MCF 10A (cell line): ENCODE measurements at regions not wholly inside any gene's neighbourhood (a gene's known extent, or its start where the extent isn't known, plus 50 kb on each side); places are given as distances from the start of the nearest gene placed in this dataset.
A peak's percentile ranks its signal among the peaks of the same experiment; 100 is the strongest.
"Not testable (repeated sequence)": the region's sequence is repeated elsewhere in the genome, so short reads cannot be mapped to it uniquely, and the experiment has no call there.

Experiments
- BruUV-seq: library from RNA; stranded (reverse); fragments of 400-500 nt; replicated peaks from 2 replicates; lab custom pipeline; 2021; lab: Mats Ljungman, UMichigan
- CTCF ChIA-PET: fragments of 300-600 bp; sonication (Branson Sonifier 250); formaldehyde crosslinking; extraction: SDS; loops from one replicate; lab custom pipeline; 2021; ENCODE audit warnings: antibody characterized with exemption, inconsistent platforms; lab: Yijun Ruan, JAX
- POLR2A ChIA-PET: fragments of 300-600, 350-650 bp; sonication (Branson Sonifier 250); formaldehyde crosslinking; extraction: SDS; loops from one replicate; lab custom pipeline; 2020; ENCODE audit warnings: antibody characterized with exemption, inconsistent platforms; lab: Yijun Ruan, JAX
- DNase-seq: peaks from one replicate; pipeline ENCODE4 v3.0.0-alpha.2; 2018; ENCODE audit not compliant: unreplicated experiment
- H3K27ac Mint-ChIP-seq: one replicate; pipeline ENCODE4 v1.8.0; 2022; ENCODE audit warnings: mild to moderate bottlenecking, low read depth, mixed read lengths; ENCODE audit not compliant: unreplicated experiment
- H3K27me3 Mint-ChIP-seq: one replicate; pipeline ENCODE4 v1.8.0; 2022; ENCODE audit warnings: mixed read lengths; ENCODE audit not compliant: insufficient read depth, unreplicated experiment
- H3K36me3 Mint-ChIP-seq: one replicate; pipeline ENCODE4 v1.8.0; 2022; ENCODE audit warnings: mild to moderate bottlenecking, moderate library complexity, mixed read lengths; ENCODE audit not compliant: insufficient read depth, unreplicated experiment
- H3K4me1 Mint-ChIP-seq: one replicate; pipeline ENCODE4 v1.8.0; 2022; ENCODE audit warnings: mixed read lengths; ENCODE audit not compliant: insufficient read depth, unreplicated experiment
- H3K4me3 Mint-ChIP-seq: one replicate; pipeline ENCODE4 v1.8.0; 2022; ENCODE audit warnings: mild to moderate bottlenecking, moderate library complexity, mixed read lengths; ENCODE audit not compliant: unreplicated experiment
- H3K9me3 Mint-ChIP-seq: one replicate; pipeline ENCODE4 v1.8.0; 2022; ENCODE audit warnings: mixed read lengths; ENCODE audit not compliant: unreplicated experiment
- intact Hi-C: fragments of 100-400 bp; cut with micrococcal nuclease; formaldehyde crosslinking; loops from 2 replicates; pipeline ENCODE4 v1.14.1; 2022
- TF ChIP-seq, protein P1 (sequence below): fragments of 200-600 bp; IDR thresholded peaks from one replicate; pipeline ENCODE4 v1.8.0; 2022; ENCODE audit warnings: antibody characterized with exemption, mild to moderate bottlenecking; ENCODE audit not compliant: unreplicated experiment

DNA sequence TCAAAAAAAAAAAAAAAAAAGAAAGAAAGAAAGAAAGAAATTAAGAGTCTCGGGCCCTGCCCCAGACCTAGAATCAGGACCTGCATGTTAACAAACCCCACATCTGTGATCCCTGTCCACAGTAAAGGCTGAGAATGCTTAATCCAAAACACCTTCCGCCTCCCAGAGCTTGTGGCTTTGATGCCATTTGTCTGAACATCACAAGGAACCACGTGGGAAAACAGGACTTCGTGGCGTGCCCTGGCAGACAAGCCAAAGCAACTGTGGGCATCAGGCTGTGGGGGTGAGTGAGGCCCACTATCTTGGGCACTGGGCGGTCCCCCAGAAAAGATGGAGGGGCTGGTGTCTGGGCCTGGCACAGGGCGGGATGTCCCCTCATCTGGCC lies 173.4 kb upstream of the CIBAR2 start:
- no peak for DNase-seq
- intact Hi-C loops, result no loop called here
- Mint-ChIP-seq H3K27ac (no peak overlapping the region), H3K27me3 (no peaks in the 10 kb centered on the region), H3K36me3 (no peaks in the 10 kb centered on the region), H3K9me3 (no peaks in the 10 kb centered on the region), H3K4me1 (peaks cover 19% of the 10 kb centered on the region), H3K4me3 (no peak overlapping the region)
- CTCF ChIA-PET, result interaction anchor here (1.3 kb wide), 1 partner anchor 10 kb away, joined by 7 read pairs; no protein-coding TSS in a partner anchor
- BruUV-seq, result no TSS peak
- POLR2A ChIA-PET, result no interaction called here
- TF ChIP-seq, protein P1, sequence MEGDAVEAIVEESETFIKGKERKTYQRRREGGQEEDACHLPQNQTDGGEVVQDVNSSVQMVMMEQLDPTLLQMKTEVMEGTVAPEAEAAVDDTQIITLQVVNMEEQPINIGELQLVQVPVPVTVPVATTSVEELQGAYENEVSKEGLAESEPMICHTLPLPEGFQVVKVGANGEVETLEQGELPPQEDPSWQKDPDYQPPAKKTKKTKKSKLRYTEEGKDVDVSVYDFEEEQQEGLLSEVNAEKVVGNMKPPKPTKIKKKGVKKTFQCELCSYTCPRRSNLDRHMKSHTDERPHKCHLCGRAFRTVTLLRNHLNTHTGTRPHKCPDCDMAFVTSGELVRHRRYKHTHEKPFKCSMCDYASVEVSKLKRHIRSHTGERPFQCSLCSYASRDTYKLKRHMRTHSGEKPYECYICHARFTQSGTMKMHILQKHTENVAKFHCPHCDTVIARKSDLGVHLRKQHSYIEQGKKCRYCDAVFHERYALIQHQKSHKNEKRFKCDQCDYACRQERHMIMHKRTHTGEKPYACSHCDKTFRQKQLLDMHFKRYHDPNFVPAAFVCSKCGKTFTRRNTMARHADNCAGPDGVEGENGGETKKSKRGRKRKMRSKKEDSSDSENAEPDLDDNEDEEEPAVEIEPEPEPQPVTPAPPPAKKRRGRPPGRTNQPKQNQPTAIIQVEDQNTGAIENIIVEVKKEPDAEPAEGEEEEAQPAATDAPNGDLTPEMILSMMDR, result no peak

DNA sequence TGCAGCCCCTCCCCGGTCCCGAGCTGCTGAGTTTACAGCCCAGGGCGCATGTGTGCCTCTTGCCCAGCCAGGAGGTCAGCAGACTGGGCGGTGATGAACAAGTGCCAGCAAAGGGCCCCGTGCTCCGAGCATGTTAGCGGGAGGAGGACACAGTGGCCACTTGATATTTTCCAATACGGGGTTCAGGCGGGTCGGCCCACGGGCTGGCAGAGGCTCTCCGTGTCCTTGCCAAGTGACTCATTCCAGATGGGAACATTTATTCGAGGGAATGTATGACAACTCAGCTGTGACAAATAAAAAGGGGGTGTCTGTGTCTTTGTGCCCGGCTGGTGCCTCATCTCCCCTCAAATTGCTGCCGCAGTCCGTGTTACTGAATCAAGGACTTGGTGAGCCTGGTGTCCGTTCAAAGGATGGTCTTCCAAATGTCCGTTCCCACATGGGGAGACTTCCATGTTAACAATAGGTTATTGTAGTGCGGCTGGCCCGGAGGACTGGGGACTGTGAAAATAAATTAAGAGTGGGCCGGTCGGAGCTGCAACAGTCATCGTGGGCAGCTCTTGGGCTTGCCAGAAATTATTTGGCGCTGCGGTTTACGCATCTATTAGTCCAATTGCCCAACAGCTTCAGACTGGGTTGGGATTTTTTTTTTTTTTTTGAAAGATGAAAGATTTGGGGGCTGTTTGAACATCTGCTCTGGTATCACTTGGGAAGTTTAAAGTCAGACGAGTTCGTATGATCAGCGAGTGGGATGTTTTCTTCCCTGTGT lies 174.0 kb upstream of the CIBAR2 start:
- Mint-ChIP-seq H3K36me3 (no peaks in the 10 kb centered on the region), H3K27ac (no peak overlapping the region), H3K4me1 (peaks cover 19% of the 10 kb centered on the region), H3K27me3 (no peaks in the 10 kb centered on the region), H3K4me3 (peak overlapping the region; percentile 28), H3K9me3 (no peaks in the 10 kb centered on the region)
- DNase-seq, result peak; percentile 36
- no TSS peak for BruUV-seq
- intact Hi-C loops, result no loop called here
- ChIA-PET POLR2A (interaction anchor here (0.6 kb wide), 1 partner anchor 207 kb away, joined by 3 read pairs; no protein-coding TSS in a partner anchor), CTCF (interaction anchor here (0.6 to 2.1 kb wide), 4 partner anchors 11 to 290 kb away, joined by 3 to 12 read pairs (median 6); no protein-coding TSS in a partner anchor)
- TF ChIP-seq, protein P1, result no peak

DNA sequence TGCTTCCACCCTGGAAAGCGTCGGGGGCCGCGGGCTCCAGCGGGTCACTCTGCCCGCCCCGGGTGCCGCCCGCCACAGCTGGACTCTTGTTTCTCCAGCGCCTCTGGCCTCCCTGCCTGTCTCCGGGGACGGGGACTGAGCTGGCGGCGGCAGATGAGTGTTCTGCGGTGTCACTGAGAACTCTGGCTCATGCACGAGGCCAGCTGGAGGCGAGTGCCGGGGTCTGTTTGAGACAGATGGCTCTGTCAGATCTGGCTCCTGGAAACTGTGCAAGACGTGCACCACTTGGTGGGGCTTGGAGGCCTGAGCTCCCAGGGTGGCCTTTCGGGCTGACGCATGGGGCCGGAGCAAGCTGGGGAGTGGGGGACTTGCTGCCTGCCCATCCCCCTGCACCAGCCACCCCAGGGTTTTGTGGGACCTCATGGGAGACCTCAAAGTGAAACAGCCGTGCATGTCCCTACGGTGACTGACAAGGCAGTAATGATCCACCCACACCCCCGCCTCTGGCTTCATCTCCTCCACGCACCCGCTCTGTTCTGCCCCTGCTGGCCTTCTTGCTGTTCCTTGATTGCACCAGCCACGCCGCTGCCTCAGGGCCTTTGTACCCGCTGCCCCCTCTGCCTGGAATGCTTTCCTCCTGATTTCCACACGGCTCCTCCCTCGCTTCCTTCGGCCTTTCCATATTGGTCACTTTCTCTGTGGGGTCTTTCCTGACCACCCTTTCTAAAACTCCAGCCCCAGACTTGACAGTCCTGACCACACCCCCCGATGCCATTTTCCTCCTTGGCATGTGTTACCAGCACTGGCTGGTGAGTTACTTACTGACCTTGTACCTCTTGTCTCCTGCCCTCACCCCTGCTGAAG lies 174.9 kb upstream of the CIBAR2 start:
- peaks cover 19% of the 10 kb centered on the region for H3K4me1 Mint-ChIP-seq
- TF ChIP-seq, protein P1, result no peak
- DNase-seq, result peak; percentile 23
- no TSS peak for BruUV-seq
- intact Hi-C loops, result no loop called here
- H3K9me3 Mint-ChIP-seq, result no peaks in the 10 kb centered on the region
- H3K27me3 Mint-ChIP-seq, result no peaks in the 10 kb centered on the region
- H3K4me3 Mint-ChIP-seq, result no peak overlapping the region
- no peak overlapping the region for H3K27ac Mint-ChIP-seq
- POLR2A ChIA-PET, result no interaction called here
- H3K36me3 Mint-ChIP-seq, result no peaks in the 10 kb centered on the region
- CTCF ChIA-PET, result interaction anchor here (0.7 to 2.1 kb wide), 5 partner anchors 10 to 172 kb away, joined by 3 to 12 read pairs (median 4); no protein-coding TSS in a partner anchor

DNA sequence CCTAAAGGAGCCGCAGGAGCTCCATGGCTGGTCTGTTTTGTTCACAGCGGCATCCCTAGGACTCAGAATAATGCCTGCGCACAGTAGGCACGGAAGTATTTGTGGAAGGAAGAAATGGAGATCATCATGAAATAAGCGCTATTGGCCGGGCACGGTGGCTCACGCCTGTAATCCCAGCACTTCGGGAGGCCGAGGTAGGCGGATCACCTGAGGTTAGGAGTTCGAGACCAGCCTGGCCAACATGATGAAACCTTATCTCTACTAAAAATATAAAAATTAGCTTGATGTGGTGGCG lies 175.5 kb upstream of the CIBAR2 start:
- H3K36me3 Mint-ChIP-seq, H3K27ac Mint-ChIP-seq, DNase-seq, POLR2A ChIA-PET, H3K4me3 Mint-ChIP-seq, H3K9me3 Mint-ChIP-seq, BruUV-seq, H3K27me3 Mint-ChIP-seq, intact Hi-C loops: not testable (repeated sequence)
- CTCF ChIA-PET, result interaction anchor here (0.7 to 2.1 kb wide), 5 partner anchors 9 to 173 kb away, joined by 3 to 12 read pairs (median 4); no protein-coding TSS in a partner anchor
- H3K4me1 Mint-ChIP-seq, result peaks cover 19% of the 10 kb centered on the region
